ENCODE measurements at regions not wholly inside any gene's neighbourhood (a gene's known extent, or its start where the extent isn't known, plus 50 kb on each side); places are given as distances from the start of the nearest gene placed in this dataset.

GRCh38 chr17:73973586-73974409, 229.7 kb upstream of the RPL38 start:
- TF ChIP-seq CTCF (IDR thresholded peaks at IDR 0.05), result no peak
- Histone ChIP-seq H3K36me3 (no peaks in the 10 kb centered on the region), H3K27me3 (ENCODE audit: low read depth) (peaks cover 18% of the 10 kb centered on the region), H3K27ac (no peak overlapping the region), H3K4me3 (no peak overlapping the region), H3K4me1 (peaks cover 3% of the 10 kb centered on the region), H3K9me3 (no peaks in the 10 kb centered on the region)
- no peak for ATAC-seq
- no peak for DNase-seq
- intact Hi-C loops (cut with DNase I), result no loop called here

- H3K27me3 ChIP-seq (ENCODE audit: low read depth), result peaks cover 23% of the 10 kb centered on the region
- H3K9me3 ChIP-seq, result no peaks in the 10 kb centered on the region
- H3K4me3 ChIP-seq, result no peak overlapping the region
- TF ChIP-seq CTCF (IDR thresholded peaks at IDR 0.05), result no peak
- intact Hi-C loops (cut with DNase I), result no loop called here
- no peak overlapping the region for H3K27ac ChIP-seq
- H3K4me1 ChIP-seq, result peaks cover 3% of the 10 kb centered on the region
- DNase-seq, result no peak
- H3K36me3 ChIP-seq, result no peaks in the 10 kb centered on the region
- no peak for ATAC-seq
These were observed 228.9 kb upstream of the RPL38 start for GRCh38 chr17:73974536-73974935.

DNA sequence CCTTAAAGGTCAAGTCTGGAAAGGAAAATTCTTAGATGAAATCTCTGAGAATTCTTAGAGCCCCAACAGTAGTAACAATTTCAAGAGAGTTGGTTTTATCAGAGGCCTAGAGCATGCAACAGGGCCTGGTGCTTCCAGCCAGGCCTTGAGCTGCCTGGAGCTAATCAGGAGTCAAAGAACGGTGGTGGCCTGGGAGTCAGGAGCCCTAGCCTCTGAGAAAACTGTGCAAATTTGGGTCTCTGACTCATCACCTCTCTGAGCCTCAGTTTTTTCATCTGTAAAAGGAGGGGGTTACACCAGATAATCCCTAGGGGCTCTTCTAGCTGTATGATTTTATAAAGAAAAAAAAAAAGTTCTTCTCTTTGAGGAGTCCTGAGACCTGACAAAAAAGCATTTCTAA, 227.3 kb upstream of the RPL38 start:
- no peak for TF ChIP-seq CTCF (IDR thresholded peaks at IDR 0.05)
- H3K4me3 ChIP-seq, result no peak overlapping the region

GRCh38 chr17:73976676-73977521, 226.6 kb upstream of the RPL38 start:
- H3K9me3 ChIP-seq, result no peaks in the 10 kb centered on the region
- no peaks in the 10 kb centered on the region for H3K36me3 ChIP-seq
- DNase-seq, result no peak
- H3K27ac ChIP-seq, result no peak overlapping the region
- no peaks in the 10 kb centered on the region for H3K4me1 ChIP-seq
- no peak for ATAC-seq
- intact Hi-C loops (cut with DNase I), result no loop called here
- H3K4me3 ChIP-seq, result no peak overlapping the region
- peaks cover 24% of the 10 kb centered on the region for H3K27me3 ChIP-seq (ENCODE audit: low read depth)
- no peak for TF ChIP-seq CTCF (IDR thresholded peaks at IDR 0.05)

More for the DNA sequence above, 227.3 kb upstream of the RPL38 start:
- intact Hi-C loops (cut with DNase I), result no loop called here
- H3K9me3 ChIP-seq, result no peaks in the 10 kb centered on the region
- no peaks in the 10 kb centered on the region for H3K36me3 ChIP-seq
- DNase-seq, result no peak
- H3K4me1 ChIP-seq, result no peaks in the 10 kb centered on the region
- no peak for ATAC-seq
- peaks cover 24% of the 10 kb centered on the region for H3K27me3 ChIP-seq (ENCODE audit: low read depth)
- no peak overlapping the region for H3K27ac ChIP-seq

- no peaks in the 10 kb centered on the region for H3K4me1 ChIP-seq
- intact Hi-C loops (cut with DNase I), result no loop called here
- H3K27ac ChIP-seq, result no peak overlapping the region
These were observed 223.0 kb upstream of the RPL38 start for GRCh38 chr17:73980517-73980916.

More at GRCh38 chr17:73980517-73980916, 223.0 kb upstream of the RPL38 start:
- Histone ChIP-seq H3K4me3 (no peak overlapping the region), H3K36me3 (no peaks in the 10 kb centered on the region), H3K9me3 (no peaks in the 10 kb centered on the region), H3K27me3 (ENCODE audit: low read depth) (peaks cover 20% of the 10 kb centered on the region)
- ATAC-seq (no peak), DNase-seq (no peak)
- TF ChIP-seq CTCF (IDR thresholded peaks at IDR 0.05), result no peak
